Activated CD4-positive, alpha-beta T cell treated with anti-CD3 and anti-CD28 coated beads, Interleukin-2, Interleukin-4, amounts not matched to agents 100 ng/mL and 50 ng/mL, durations not matched to agents 16 hours and 8 hours (primary cell): ENCODE measurements at regions not wholly inside any gene's neighbourhood (a gene's known extent, or its start where the extent isn't known, plus 50 kb on each side); places are given as distances from the start of the nearest gene placed in this dataset.
"Not testable (repeated sequence)": the region's sequence is repeated elsewhere in the genome, so short reads cannot be mapped to it uniquely, and the experiment has no call there.

Source experiments
- DNase-seq: peaks from one replicate; pipeline ENCODE4 v3.0.0-alpha.2; 2020; ENCODE audit warnings: low spot score

DNA sequence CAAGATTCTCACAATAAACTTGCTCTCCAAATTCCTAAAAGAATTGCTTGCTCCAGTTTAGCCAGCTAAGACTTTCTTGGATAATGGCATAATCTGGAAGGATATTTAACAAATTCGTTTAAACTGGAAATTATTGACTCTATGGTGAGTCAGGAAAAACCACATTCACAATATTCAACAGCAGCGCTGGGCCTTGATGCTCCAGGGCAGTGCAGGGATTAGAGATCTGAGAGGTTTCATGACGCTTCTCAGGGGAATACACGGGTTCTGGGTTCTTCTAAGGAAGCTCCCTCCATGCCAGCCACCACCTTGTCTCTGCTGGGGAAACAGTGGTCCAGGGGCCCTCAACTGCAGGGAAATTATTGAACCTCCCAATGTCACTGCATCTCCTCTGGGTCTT, 123.3 kb upstream of the FAM20C start:
- not testable (repeated sequence) for DNase-seq

DNA sequence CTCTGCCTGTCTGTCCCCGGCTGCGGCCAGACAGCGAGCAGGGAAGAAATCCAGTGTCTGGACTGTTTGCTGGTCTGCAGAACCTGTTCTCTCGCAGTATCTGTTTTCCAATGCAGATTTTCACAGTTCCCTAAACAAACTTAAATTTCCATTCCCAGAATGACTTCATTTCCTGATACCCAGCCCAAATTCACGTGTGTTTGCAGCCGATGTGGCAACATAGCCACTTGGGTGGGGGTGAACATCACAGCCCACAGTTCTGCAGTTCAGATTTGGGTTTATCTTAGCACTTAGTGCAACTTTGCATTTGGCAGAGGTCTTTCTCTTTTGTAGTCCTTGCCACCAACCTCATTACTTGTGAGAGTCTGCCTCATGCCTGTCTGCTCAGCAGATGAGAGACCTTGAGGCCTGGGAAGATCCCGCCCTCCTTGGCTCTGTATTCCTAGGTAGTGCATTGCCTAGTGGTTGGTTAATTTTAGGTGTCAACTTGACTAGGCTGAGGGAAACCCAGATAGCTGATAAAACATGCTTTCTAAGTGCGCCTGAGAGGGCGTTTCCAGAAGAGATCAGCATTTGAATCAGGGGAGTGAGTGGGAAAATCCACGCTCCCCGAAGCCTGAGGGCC, 122.8 kb upstream of the FAM20C start:
- DNase-seq, result not testable (repeated sequence)

DNA sequence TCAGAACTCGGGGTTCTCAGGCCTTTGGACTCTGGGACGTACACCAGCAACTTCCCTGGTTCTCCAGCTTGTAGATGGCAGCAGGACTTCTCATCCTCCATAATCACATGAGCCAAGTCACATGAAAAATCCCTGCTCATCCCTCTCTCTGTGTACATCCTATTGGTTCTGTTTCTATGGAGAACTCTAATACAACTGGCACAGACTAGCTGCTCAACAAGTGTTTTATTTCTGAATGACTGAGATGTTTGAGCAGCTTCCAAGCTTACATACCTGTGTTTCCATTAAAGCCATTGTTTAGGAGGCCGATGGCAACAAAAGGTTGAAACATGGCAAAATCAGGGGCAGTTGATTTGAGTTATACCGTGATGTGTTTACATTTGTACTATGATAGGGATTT, 122.2 kb upstream of the FAM20C start:
- DNase-seq, result not testable (repeated sequence)

DNA sequence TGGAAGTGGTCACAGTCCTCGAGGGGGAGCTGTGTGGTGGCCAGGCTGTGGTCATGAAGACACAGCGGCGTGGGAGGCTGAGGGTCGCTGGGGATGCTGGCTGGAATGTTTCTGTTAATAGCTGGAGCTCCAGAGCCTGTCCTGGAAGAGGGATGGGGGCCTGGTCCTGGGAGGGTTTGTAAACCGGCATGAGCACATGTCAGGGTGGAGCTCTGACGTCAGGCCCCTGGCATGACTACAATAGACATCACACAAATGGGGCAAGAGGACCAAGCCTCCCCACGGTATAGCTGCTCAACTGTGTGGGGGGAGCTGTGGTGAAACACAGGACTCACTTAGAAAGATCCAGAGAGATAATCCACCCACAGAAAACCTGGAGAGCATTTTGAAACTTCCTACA, 121.4 kb upstream of the FAM20C start:
- DNase-seq, result not testable (repeated sequence)

DNA sequence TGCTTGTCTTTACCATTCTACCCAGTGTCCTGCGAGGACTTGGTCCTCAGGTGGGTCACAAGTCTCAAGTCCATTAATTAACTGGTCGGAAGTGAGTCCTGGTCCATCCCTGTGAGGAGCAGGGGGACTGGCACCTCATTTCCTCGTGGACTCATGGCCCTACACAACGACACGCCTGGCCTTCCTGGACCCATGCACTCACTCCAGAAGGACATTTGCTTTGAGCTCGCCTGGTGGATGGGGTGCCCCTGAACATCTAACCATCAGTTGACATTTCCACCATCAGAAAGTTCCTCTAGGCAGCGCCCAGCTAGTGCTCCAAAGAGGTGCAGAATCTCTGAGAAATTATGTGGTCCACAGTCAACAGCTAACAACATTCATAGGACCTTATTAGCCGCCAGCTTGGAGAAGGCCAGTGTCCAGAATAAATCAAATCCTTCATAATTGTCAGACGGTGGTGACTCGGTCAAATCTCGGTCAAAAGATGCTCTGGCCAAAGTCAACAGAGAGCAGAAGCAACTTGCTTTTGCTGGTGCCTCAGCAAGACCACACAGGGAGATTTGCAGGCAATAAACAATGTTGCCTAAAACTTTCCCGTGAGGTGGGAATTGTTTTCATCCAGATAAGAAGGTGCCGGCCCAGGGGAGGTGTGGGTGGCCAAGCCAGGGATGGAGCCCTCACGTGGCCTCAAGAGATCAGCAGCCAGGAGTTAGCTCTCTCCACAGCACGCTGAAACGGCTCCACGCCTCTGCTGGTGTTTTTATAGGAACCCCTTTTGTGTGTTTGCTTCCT, 119.9 kb upstream of the FAM20C start:
- DNase-seq, result not testable (repeated sequence)

DNA sequence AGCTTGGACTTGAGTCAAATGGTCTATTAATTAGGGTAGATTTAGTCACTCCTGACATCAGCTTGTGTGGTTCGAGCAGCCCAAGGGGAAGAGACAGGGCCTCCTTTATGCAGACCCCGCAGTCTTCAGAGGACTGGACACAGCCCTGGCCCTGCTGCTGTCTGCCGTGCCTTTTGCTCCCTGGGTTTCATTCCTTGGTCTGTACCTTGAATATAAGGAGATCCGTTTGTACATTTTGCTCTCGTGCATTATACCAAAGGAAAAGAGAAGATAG, 119.4 kb upstream of the FAM20C start:
- not testable (repeated sequence) for DNase-seq

DNA sequence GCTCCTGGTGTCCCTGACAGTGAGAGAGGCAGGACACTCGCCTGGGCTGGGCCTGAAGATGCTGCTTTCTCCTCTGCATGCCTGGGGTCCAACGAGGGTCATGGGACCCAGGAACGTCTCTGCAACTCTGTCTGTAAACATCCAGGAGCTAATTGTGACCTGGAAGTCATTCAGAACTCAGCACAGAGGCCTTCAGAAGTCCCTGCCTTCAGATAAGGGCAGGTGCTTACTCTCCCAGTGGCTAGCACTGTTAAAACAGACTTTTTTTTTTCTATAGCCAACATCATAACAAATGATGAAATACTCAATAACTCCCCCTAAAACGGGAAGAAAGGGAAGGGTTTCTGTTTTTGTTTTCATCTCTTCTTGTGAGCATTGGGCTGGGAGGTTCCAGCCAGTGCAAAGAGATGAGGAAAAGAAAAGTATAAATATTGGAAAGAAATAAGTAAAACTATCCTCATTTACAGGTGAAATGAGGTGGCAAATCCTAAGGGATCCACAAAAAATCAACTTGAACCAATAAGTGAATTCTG, 118.3 kb upstream of the FAM20C start:
- DNase-seq, result not testable (repeated sequence)

DNA sequence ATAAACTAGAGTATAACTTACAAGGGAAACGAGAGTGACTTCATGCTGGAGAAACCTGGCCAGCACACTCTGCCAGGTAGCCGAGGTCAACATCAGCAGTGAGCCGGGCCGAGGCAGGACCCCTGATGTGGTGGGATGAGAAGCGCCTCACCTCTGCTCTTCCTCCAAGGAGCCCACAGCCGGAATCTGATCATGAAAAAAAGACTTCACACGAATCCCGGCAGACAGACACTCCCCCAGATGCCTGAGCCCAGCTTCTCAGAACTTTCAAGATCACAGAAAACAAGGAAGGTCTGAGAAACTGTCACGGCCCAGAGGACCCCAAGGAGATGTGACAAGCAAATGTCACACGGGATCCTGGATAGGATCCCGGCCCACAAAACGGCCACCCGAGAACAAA, 116.9 kb upstream of the FAM20C start:
- not testable (repeated sequence) for DNase-seq

DNA sequence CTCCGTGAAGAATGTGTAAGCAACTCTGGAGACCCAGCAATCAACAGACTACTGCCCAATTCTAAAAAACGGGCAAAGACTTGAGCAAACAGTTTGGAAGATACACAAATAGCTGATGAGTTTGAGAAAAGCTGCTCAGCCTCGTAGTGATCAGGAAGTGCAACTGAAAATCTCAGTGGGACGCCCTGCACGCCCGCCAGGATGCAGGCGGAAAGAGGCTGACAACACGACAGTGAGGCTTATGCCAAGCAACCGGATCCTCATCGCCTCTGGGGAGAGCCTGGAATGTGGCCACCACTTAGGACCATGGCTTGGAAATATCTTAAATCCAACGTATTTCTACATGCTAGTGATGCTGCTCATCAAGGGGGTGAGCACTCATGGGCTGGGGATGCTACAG, 116.2 kb upstream of the FAM20C start:
- not testable (repeated sequence) for DNase-seq

DNA sequence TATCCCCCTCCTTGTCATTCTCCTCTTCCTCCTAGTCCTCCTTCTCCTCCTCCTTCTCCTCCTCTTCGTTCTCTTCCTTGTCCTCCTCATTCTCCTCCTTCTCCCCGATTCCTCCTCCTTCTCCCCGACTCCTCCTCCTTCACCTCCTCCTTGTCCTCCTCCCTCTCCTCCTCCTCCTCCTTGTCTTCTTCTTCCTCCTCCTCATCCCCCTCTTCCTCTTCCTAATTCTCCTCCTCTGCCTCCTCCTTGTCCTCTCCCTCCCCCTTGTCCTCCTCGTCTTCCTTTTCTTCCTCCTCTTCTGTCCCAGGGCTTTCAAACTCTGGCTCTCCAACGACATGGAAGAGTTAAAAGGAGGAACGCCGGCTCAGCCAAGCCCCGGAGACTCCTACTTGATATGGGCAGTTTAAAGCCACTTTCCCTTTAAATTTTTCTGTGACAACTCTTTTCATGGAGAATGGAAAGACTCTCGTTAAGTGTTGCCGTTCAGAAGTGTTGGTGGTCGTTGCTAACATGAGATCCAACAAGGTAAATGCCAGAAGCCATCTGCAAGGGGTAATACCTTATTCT, 115.5 kb upstream of the FAM20C start:
- not testable (repeated sequence) for DNase-seq

DNA sequence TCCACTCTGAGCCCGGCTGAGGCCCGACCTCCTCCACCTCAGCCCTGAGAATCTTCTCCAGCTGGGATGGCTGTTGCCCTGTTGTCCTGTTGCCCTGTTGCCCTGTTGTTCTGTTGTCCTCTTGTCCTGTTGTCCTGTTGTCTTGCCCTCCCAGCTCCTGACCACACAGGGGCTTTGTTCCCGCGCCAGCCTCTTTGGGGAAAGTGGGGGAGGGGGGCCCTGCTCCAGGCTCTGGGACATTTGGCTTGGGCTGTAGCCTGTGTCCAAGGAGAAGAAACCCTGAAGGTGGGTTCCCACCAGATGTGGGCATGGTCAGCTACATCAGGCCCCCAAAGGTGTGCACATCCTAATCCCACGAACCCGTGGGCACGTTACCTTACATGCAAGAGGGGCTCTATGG, 113.5 kb upstream of the FAM20C start:
- DNase-seq, result not testable (repeated sequence)

DNA sequence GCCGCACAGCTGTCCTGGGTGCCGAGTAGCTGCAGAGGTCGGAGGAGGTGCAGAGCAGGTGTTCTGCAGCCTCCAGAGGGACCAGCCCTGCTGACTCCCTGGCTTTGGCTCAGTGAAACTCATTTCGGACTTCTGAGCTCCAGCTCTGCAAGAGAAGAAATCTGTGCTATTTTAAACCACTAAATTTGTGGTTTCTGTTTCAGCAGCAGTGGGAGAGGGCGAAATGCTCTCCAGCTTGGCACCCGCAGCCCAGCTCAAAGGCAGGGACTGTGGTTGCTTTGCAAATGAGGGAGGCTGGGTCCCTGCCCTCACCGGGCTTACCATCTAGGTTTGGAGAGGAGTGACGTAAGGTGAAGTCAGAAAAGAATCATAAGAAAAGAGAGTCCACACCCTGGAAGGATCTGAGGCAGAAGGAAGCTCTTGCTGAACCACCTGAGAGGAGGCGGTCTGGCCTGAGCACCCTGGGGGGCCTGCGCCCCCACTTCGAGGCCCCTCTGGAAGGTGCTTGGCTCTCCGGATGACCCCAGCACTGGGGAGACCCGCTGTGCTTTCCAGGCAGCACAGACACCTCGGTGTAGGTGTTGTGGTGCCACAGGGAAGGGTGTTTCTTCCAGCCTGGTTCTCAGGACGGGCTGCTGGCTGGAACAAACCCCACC, 112.8 kb upstream of the FAM20C start:
- not testable (repeated sequence) for DNase-seq

DNA sequence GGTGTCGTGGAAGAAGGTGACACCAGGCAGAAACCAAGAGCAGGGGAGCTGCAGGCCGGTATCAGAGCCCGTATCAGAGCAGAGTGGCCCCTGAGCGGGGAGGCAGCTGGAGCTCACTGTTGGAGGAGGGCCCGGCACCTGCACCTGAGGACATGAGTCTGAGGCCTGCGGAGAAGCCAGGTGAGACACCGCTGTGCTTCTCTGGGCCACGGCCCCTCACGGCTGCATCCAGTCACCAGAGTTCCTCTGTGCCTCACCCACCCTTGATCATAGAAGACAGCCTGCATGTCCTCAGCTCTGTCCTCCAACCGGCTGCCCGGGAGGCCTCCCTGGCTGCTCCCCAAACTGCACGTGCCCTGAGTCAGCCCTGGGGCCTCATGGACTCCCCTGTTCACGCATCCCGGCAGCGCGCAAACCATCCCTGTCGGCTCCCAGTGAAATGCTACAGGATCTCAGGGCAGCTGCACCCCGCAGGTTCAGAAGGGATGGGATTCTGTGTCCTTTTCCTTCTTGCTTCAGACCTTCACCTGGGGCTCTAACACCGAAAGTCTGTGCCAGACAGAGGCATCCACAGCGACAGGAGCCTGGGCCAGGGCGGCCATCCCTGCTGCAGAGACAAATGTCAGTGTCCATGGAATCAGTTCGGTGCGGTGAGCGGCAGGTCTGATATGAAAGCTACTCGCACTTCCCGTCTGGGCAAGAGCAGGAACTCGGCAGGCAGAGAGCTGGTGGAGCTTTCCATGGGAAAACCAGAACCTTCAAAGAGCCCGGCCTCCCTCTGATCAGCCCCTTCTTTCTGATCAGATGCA, 111.9 kb upstream of the FAM20C start:
- no peak for DNase-seq

DNA sequence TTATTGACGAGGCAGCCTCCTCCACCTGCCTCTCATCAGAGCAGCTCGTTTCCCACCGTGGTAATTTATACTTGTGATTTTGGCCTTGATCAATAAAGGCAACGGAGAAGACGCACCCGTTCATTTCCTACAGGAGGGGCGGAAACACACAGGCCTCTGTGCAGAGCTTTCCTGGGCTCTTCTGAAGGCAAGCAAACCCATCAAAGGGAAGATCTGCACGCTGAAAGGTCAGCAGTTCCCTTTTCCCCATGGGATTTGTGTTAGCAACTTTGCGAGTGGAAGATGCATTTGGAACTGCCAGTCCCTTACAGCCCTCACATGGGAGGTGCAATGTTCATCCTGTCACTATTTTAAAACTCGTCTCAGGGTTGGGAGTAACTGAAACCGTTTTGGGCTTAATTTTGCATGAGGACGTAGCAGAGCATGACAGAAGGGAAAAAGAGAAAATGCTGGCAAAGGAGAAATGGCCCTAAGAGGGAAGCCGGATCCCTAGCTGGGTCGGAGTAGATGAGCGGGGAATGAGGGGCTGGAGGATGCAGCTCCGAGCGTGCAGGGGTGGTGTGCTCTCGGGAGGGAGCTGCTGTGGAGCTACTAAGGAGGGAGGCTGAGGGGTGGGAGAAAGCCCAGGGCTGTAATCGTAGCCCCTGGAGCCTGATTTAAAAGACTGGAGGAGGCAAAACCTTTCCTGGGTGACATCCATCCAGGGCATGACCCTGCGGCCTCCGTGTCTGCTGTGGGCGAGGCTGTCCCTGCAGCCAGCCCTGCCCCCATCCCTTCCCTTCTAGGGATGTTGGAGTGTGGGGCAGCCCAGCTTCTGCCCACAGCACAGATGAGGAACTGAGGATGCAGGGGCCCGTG, 111.1 kb upstream of the FAM20C start:
- no peak for DNase-seq

DNA sequence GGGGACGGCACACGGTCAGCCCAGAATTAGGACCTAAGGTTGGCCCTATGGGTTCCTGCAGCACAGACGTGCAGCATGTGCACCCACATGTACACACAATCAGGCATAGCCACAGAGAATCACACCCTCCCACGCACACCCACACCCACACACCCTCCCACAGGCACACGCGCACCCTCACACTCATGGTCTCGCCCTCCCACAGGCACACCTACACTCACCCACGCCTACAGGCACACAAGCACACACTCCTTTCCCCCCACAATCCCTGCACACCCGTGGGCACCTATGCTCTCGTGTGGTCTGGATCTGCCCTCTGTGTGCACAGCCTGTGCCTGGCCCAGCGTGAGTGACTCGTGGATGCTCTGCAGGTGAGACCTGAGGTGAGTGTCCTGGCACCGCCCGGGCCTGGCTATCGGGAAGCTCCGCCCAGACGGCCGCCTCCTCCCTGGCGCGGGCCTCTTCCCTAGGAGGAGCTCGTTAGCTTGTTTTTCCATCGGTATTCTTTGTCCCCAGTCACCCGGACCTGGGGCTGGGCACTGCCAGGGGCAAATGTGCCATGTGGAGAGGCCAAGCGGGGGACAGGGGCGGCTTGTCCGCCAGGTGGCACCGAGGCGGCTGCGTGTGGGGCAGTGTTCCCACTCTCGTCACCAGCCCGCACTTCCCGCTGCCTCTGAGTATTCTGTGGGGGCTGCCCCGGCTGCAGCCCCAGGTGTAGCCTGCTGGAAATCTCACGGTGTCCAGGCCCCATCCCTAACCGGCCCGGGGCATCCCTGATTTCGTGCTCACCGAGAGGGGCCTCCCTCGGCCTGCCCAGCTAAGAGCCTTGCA, 110.2 kb upstream of the FAM20C start:
- DNase-seq, result no peak

DNA sequence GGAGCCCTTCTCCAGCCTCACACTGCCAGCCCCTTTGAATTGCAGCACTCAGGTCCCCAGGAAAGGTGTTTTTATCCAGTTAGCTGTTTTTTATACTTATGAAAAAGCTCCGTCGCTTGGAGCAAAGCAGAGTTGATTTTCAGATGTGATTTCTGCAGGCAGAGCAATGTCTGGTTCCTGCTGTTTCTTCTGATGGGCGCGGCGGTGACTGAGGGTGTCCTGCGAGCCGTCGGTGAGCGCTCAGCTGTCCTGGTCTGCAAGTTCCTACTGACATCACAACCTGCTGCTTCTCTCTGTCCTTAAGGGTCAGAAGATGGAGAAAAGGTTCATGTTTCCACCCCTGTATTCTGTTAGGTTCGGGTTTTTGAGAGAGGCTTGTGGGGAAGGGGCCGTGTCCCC, 109.6 kb upstream of the FAM20C start:
- no peak for DNase-seq

DNA sequence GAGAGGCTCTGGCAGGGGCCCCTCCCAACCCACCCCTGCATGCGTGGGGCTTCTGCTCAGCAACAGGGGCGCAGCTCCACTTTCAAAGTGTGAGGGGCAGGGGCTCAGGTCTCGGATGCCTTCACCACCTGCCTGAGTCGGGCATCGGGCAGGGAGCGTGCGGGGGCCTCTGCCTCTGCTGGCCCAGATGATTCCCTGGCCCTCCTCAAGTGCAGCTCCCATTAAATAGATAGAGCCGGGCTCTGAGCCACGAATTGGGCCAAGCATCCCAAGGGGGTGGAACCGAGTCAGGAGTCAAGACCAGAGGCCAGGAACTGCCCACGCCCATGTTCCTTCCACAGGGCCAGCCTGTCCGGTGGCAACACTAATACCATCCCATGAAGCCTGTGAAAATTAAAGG, 108.9 kb upstream of the FAM20C start:
- no peak for DNase-seq

DNA sequence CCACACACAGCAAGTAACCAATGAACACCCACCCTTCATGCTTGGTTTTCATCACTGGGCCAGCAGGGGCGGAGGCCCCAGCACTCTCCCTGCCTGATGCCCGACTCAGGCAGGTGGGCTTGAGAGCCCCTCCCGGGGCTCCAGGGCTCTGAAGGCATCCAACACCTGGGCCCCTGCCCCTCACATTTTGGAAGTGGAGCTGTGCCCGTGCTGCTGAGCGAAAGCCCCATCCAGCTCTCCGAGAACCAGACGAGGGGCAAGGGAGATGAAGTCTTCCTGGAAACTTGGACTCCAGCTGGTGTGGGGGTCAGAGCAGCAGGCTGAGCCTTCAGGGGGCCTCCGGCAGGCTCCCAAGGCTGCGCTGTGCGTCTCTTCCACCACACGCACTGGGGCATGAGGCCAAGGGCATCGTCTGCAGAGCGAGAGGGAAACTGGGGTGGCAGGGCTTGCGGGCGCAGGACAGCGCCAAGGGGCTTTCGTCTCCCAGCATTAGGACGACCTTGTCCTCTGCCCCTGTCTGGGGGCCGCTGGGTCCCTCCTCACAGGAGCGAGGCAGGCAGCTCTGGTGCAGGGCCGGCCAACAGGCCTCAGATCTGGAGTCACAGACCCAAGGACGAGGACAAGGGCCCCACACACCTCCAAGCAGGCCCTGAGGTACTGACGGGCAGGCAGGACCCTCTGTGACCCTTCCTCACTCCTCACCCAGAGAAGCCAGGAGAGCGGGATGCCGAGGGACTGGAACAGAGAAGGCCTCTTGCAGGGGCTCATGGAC, 108.3 kb upstream of the FAM20C start:
- no peak for DNase-seq

DNA sequence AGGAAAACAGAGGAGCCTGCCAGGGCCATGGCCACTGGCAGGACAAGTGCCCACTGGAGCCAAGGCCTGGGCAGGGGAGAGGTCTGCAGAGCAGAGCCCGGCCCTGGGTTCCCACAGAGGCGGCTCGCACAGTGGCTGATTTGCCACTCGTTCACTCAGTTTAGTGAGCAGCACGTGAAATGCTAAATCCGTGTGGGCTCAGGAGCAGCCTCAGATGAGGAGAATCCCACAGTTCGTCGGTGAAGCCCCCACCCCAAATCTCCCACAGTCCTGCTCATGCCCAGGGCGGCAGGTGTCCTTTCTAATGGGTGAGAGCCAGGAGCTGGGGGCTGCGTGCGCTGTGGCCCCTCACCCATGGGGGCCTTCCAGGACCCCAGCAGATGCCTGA, 107.7 kb upstream of the FAM20C start:
- no peak for DNase-seq
